Mesenchymal stem cell (in vitro differentiated cells and primary cell): ENCODE measurements at regions not wholly inside any gene's neighbourhood (a gene's known extent, or its start where the extent isn't known, plus 50 kb on each side); places are given as distances from the start of the nearest gene placed in this dataset.
"Not testable (repeated sequence)": the region's sequence is repeated elsewhere in the genome, so short reads cannot be mapped to it uniquely, and the experiment has no call there.

Source experiments
- DNase-seq: peaks from one replicate; pipeline ENCODE4 v3.0.0-alpha.2; 2013
- H2AFZ ChIP-seq: one replicate; pipeline ENCODE4 v1.6.1; 2013; ENCODE audit warnings: low read depth, mild to moderate bottlenecking, control low read depth, inconsistent platforms, low read length, moderate library complexity
- H2AK5ac ChIP-seq: 2 replicates; pipeline ENCODE4 v1.6.1; 2013; ENCODE audit warnings: low read length, moderate library complexity, mild to moderate bottlenecking, inconsistent platforms; ENCODE audit not compliant: severe bottlenecking
- H2BK120ac ChIP-seq: one replicate; pipeline ENCODE4 v1.6.1; 2013; ENCODE audit warnings: low read depth, mild to moderate bottlenecking, inconsistent platforms, low read length, moderate library complexity
- H2BK12ac ChIP-seq, 2 experiments: one replicate each; pipeline ENCODE4 v1.6.1; 2013; ENCODE audit warnings: inconsistent platforms in 2 of 2, low read length in 2 of 2, mild to moderate bottlenecking in 2 of 2, moderate library complexity in 2 of 2, control low read depth in 1 of 2
- H2BK15ac ChIP-seq: one replicate; pipeline ENCODE4 v1.6.1; 2013; ENCODE audit warnings: mild to moderate bottlenecking, low read depth, inconsistent platforms; ENCODE audit not compliant: poor library complexity, severe bottlenecking
- H2BK5ac ChIP-seq: 2 replicates; pipeline ENCODE4 v1.6.1; 2013; ENCODE audit warnings: low read depth, mild to moderate bottlenecking, low read length, control low read depth, inconsistent platforms; ENCODE audit not compliant: poor library complexity, severe bottlenecking
- H3K14ac ChIP-seq, 2 experiments: one replicate each; pipeline ENCODE4 v1.6.1; 2013; ENCODE audit warnings: inconsistent platforms in 2 of 2, low read length in 2 of 2, control low read depth in 1 of 2, mild to moderate bottlenecking in 1 of 2, moderate library complexity in 1 of 2
- H3K18ac ChIP-seq, 2 experiments: one replicate each; pipeline ENCODE4 v1.6.1; 2013; ENCODE audit warnings: inconsistent platforms in 2 of 2, low read length in 2 of 2, control low read depth in 1 of 2, low read depth in 1 of 2, mild to moderate bottlenecking in 1 of 2
- H3K23ac ChIP-seq, 2 experiments: one replicate each; pipeline ENCODE4 v1.6.1; 2013; ENCODE audit warnings: inconsistent platforms in 2 of 2, low read length in 2 of 2, mild to moderate bottlenecking in 2 of 2, moderate library complexity in 2 of 2, control low read depth in 1 of 2
- H3K27ac ChIP-seq: 2 replicates; pipeline ENCODE4 v1.5.1; 2013; ENCODE audit warnings: mild to moderate bottlenecking, moderate library complexity, low read length, control low read depth, inconsistent platforms; ENCODE audit not compliant: poor library complexity, severe bottlenecking
- H3K27me3 ChIP-seq, 2 experiments: 2 replicates each; pipeline versions ENCODE4 v1.6.1 to v1.7.0; 2013; ENCODE audit warnings: low read length in 2 of 2, mild to moderate bottlenecking in 2 of 2, moderate library complexity in 2 of 2, control low read depth in 1 of 2, inconsistent platforms in 1 of 2; ENCODE audit not compliant: control insufficient read depth in 1 of 2, insufficient read depth in 1 of 2
- H3K36me3 ChIP-seq, 2 experiments: 2 replicates each; pipeline versions ENCODE4 v1.6.1 to v1.7.0; 2013; ENCODE audit warnings: low read length in 2 of 2, control low read depth in 1 of 2, inconsistent platforms in 1 of 2, low read depth in 1 of 2, mild to moderate bottlenecking in 1 of 2; ENCODE audit not compliant: insufficient read depth in 2 of 2, control insufficient read depth in 1 of 2
- H3K4ac ChIP-seq, 2 experiments: one replicate each; pipeline ENCODE4 v1.6.1; 2013; ENCODE audit warnings: inconsistent platforms in 2 of 2, low read length in 2 of 2, mild to moderate bottlenecking in 2 of 2, moderate library complexity in 2 of 2, control low read depth in 1 of 2, low read depth in 1 of 2
- H3K4me1 ChIP-seq: 2 replicates; pipeline ENCODE4 v1.6.1; 2013; ENCODE audit warnings: low read depth, low read length, control low read depth; ENCODE audit not compliant: control insufficient read depth, insufficient read depth
- H3K4me2 ChIP-seq: 2 replicates; pipeline ENCODE4 v1.6.1; 2013; ENCODE audit warnings: low read length, mild to moderate bottlenecking, inconsistent platforms; ENCODE audit not compliant: poor library complexity, severe bottlenecking
- H3K4me3 ChIP-seq, 2 experiments: 2 replicates each; pipeline versions ENCODE4 v1.5.1 to v1.7.0; 2013; ENCODE audit warnings: low read length in 2 of 2, mild to moderate bottlenecking in 2 of 2, control low read depth in 1 of 2, low read depth in 1 of 2; ENCODE audit not compliant: insufficient read depth in 1 of 2
- H3K79me1 ChIP-seq: replicated peaks from 2 replicates; pipeline ENCODE4 v1.6.1; 2013; ENCODE audit warnings: mild to moderate bottlenecking, control low read depth, low read length, inconsistent platforms; ENCODE audit not compliant: poor library complexity, severe bottlenecking
- H3K9ac ChIP-seq: 2 replicates; pipeline ENCODE4 v1.7.0; 2013; ENCODE audit warnings: mild to moderate bottlenecking, low read length, moderate library complexity
- H3K9me3 ChIP-seq: 2 replicates; pipeline ENCODE4 v1.7.0; 2013; ENCODE audit warnings: mild to moderate bottlenecking, low read length; ENCODE audit not compliant: control insufficient read depth
- H4K8ac ChIP-seq: one replicate; pipeline ENCODE4 v1.6.1; 2013; ENCODE audit warnings: inconsistent platforms, mild to moderate bottlenecking, low read length, moderate library complexity
- H4K91ac ChIP-seq: one replicate; pipeline ENCODE4 v1.6.1; 2013; ENCODE audit warnings: mild to moderate bottlenecking, low read length, inconsistent platforms
- WGBS: methylation state at CpG from one replicate; pipeline ENCODE4 v1.1.7; 2013; ENCODE audit warnings: mixed read lengths; 5-methylcytosine and 5-hydroxymethylcytosine counted together

- H3K9me3 ChIP-seq, H3K14ac ChIP-seq, H4K8ac ChIP-seq, H3K79me1 ChIP-seq, H2AFZ ChIP-seq, H3K4me3 ChIP-seq, H3K4ac ChIP-seq, H3K18ac ChIP-seq, H2BK12ac ChIP-seq, H3K4me2 ChIP-seq, H4K91ac ChIP-seq, H3K23ac ChIP-seq, DNase-seq, H2BK120ac ChIP-seq, H2BK5ac ChIP-seq, H3K27ac ChIP-seq, H3K4me1 ChIP-seq, H2AK5ac ChIP-seq, H2BK15ac ChIP-seq, H3K36me3 ChIP-seq, H3K27me3 ChIP-seq, H3K9ac ChIP-seq: not testable (repeated sequence)
- WGBS, result no CpG with 5 or more reads among the region's 6 CpGs
Observed at GRCh38 chr7:73147681-73148080, 61.8 kb upstream of the SPDYE9 start.

- not testable (repeated sequence) for H3K9me3 ChIP-seq, H3K36me3 ChIP-seq, H3K4me3 ChIP-seq, H3K27ac ChIP-seq, H2BK12ac ChIP-seq, H3K4me1 ChIP-seq, DNase-seq, H3K14ac ChIP-seq, H3K23ac ChIP-seq, H3K4me2 ChIP-seq, H2BK15ac ChIP-seq, H2BK5ac ChIP-seq, H3K4ac ChIP-seq, H2AK5ac ChIP-seq, H3K18ac ChIP-seq, H4K8ac ChIP-seq, H2AFZ ChIP-seq, H2BK120ac ChIP-seq, H3K79me1 ChIP-seq, H3K9ac ChIP-seq, H4K91ac ChIP-seq, H3K27me3 ChIP-seq
- no CpG with 5 or more reads among the region's 8 CpGs for WGBS
Observed at GRCh38 chr7:73143993-73144392, 58.2 kb upstream of the SPDYE9 start.

- not testable (repeated sequence) for H2BK120ac ChIP-seq, H3K9me3 ChIP-seq, H2AFZ ChIP-seq, DNase-seq, H3K4me1 ChIP-seq, H2AK5ac ChIP-seq, H3K9ac ChIP-seq, H3K79me1 ChIP-seq, H3K36me3 ChIP-seq, H3K27ac ChIP-seq, H3K4me2 ChIP-seq, H3K4ac ChIP-seq, H3K27me3 ChIP-seq, H4K91ac ChIP-seq, H2BK15ac ChIP-seq, H2BK12ac ChIP-seq, H4K8ac ChIP-seq, H3K23ac ChIP-seq, H2BK5ac ChIP-seq, H3K14ac ChIP-seq, H3K18ac ChIP-seq, H3K4me3 ChIP-seq
- WGBS, result no CpG with 5 or more reads among the region's 3 CpGs
Observed at GRCh38 chr7:73137922-73138321, 52.1 kb upstream of the SPDYE9 start.
